GM23338 (cell line): ENCODE measurements at regions not wholly inside any gene's neighbourhood (a gene's known extent, or its start where the extent isn't known, plus 50 kb on each side); places are given as distances from the start of the nearest gene placed in this dataset.

Source experiments
- ATAC-seq: fragments of 200-7000 bp; cut with Tn5 transposase; 3 replicates; pipeline ENCODE4 v1.9.1; 2020
- DNase-seq: peaks from one replicate; pipeline ENCODE4 v3.0.0-alpha.2; 2015; ENCODE audit warnings: low spot score
- H2AFZ ChIP-seq: fragments of 200-600 bp; sonication (generic); 2 replicates; pipeline ENCODE4 v1.8.0; 2016; ENCODE audit warnings: antibody characterized with exemption, mild to moderate bottlenecking, moderate library complexity
- H3F3A ChIP-seq: fragments of 200-600 bp; sonication (generic); replicated peaks from 2 replicates; pipeline ENCODE4 v1.8.0; 2017; ENCODE audit warnings: antibody characterized with exemption, mixed run types, low read depth
- H3K27ac ChIP-seq: fragments of 200-600 bp; sonication (generic); 2 replicates; pipeline ENCODE4 v1.6.1; 2016; ENCODE audit warnings: low read depth
- H3K27me3 ChIP-seq: fragments of 200-600 bp; sonication (generic); 2 replicates; pipeline ENCODE4 v1.8.0; 2016; ENCODE audit warnings: mild to moderate bottlenecking, mixed run types, moderate library complexity; ENCODE audit not compliant: insufficient read depth
- H3K36me3 ChIP-seq: fragments of 200-600 bp; sonication (generic); 2 replicates; pipeline ENCODE4 v1.8.0; 2016; ENCODE audit warnings: mild to moderate bottlenecking; ENCODE audit not compliant: insufficient read depth
- H3K4me1 ChIP-seq: fragments of 200-600 bp; sonication (generic); 2 replicates; pipeline ENCODE4 v1.8.0; 2016; ENCODE audit warnings: mild to moderate bottlenecking, moderate library complexity; ENCODE audit not compliant: insufficient read depth
- H3K4me2 ChIP-seq: fragments of 200-600 bp; sonication (generic); 2 replicates; pipeline ENCODE4 v1.7.1; 2017; ENCODE audit warnings: mixed run types
- H3K4me3 ChIP-seq: fragments of 200-600 bp; sonication (generic); 2 replicates; pipeline ENCODE4 v1.6.1; 2016; ENCODE audit warnings: mixed run types
- H3K79me2 ChIP-seq: fragments of 200-600 bp; sonication (generic); replicated peaks from 2 replicates; pipeline ENCODE4 v1.8.0; 2017; ENCODE audit warnings: mild to moderate bottlenecking; ENCODE audit not compliant: insufficient read depth
- H3K9me2 ChIP-seq: fragments of 200-600 bp; sonication (generic); 2 replicates; pipeline ENCODE4 v1.8.0; 2017; ENCODE audit not compliant: insufficient read depth
- H4K20me1 ChIP-seq: fragments of 200-600 bp; sonication (generic); replicated peaks from 2 replicates; pipeline ENCODE4 v1.8.0; 2017; ENCODE audit warnings: mild to moderate bottlenecking; ENCODE audit not compliant: insufficient read depth
- H3K27ac Mint-ChIP-seq: 2 replicates; pipeline ENCODE4 v1.8.0; 2020; ENCODE audit warnings: inconsistent platforms, mild to moderate bottlenecking, moderate library complexity, mixed read lengths
- H3K27me3 Mint-ChIP-seq: 3 replicates; pipeline ENCODE4 v1.8.0; 2022; ENCODE audit warnings: low read depth, mild to moderate bottlenecking, moderate library complexity, mixed read lengths, inconsistent platforms; ENCODE audit not compliant: insufficient read depth, poor library complexity
- H3K36me3 Mint-ChIP-seq: 3 replicates; pipeline ENCODE4 v1.8.0; 2021; ENCODE audit warnings: low read depth, mild to moderate bottlenecking, inconsistent platforms, moderate library complexity, mixed read lengths
- H3K4me1 Mint-ChIP-seq: 3 replicates; pipeline ENCODE4 v1.8.0; 2020; ENCODE audit warnings: mild to moderate bottlenecking, inconsistent platforms, mixed read lengths
- H3K4me3 Mint-ChIP-seq: 3 replicates; pipeline ENCODE4 v1.8.0; 2021; ENCODE audit warnings: moderate library complexity, mild to moderate bottlenecking, inconsistent platforms, mixed read lengths
- H3K9me3 Mint-ChIP-seq: 3 replicates; pipeline ENCODE4 v1.8.0; 2020; ENCODE audit warnings: moderate library complexity, mild to moderate bottlenecking, inconsistent platforms, mixed read lengths
- CREB1 ChIP-seq: fragments of 250-450 bp; sonication (Bioruptor Pico); IDR thresholded peaks from 2 replicates; pipeline ENCODE4 v1.5.0; 2020; ENCODE audit warnings: low read depth, mild to moderate bottlenecking, moderate library complexity
- ETS1 ChIP-seq: IDR thresholded peaks from 2 replicates; pipeline ENCODE4 v1.6.1; 2016; ENCODE audit warnings: antibody characterized with exemption
- EZH2 ChIP-seq: fragments of 200-600 bp; sonication (generic); IDR thresholded peaks from one replicate; pipeline ENCODE4 v1.8.0; 2017; ENCODE audit warnings: antibody characterized with exemption, mild to moderate bottlenecking, low read depth; ENCODE audit not compliant: unreplicated experiment
- EZH2phosphoT487 ChIP-seq: fragments of 200-600 bp; sonication (generic); IDR thresholded peaks from one replicate; pipeline ENCODE4 v1.8.1; 2018; ENCODE audit warnings: antibody characterized with exemption; ENCODE audit not compliant: unreplicated experiment
- JUNB ChIP-seq: IDR thresholded peaks from one replicate; pipeline ENCODE4 v1.6.1; 2016; ENCODE audit warnings: antibody characterized with exemption; ENCODE audit not compliant: unreplicated experiment
- NANOG ChIP-seq: IDR thresholded peaks from 2 replicates; pipeline ENCODE4 v1.6.1; 2016; ENCODE audit warnings: antibody characterized with exemption, borderline replicate concordance
- POLR2AphosphoS5 ChIP-seq: IDR thresholded peaks from 2 replicates; pipeline ENCODE4 v1.6.1; 2016; ENCODE audit warnings: antibody characterized with exemption, low read depth
- REST ChIP-seq: IDR thresholded peaks from one replicate; pipeline ENCODE4 v1.6.1; 2018; ENCODE audit warnings: antibody characterized with exemption; ENCODE audit not compliant: unreplicated experiment
- STAT1 ChIP-seq: IDR thresholded peaks from one replicate; pipeline ENCODE4 v1.6.1; 2016; ENCODE audit warnings: antibody characterized with exemption; ENCODE audit not compliant: unreplicated experiment
- ZNF114 ChIP-seq: fragments of 250-450 bp; sonication (Bioruptor Pico); IDR thresholded peaks from 2 replicates; pipeline ENCODE4 v1.5.0; 2020; ENCODE audit warnings: mild to moderate bottlenecking, moderate library complexity
- ZNF331 ChIP-seq: fragments of 250-450 bp; sonication (Bioruptor Pico); IDR thresholded peaks from 2 replicates; pipeline ENCODE4 v1.5.0; 2020; ENCODE audit warnings: low read depth, mild to moderate bottlenecking, moderate library complexity
- TF ChIP-seq, protein P1 (sequence below), 2 experiments: fragments of 200-600 bp in 1 of 2; sonication (generic) in 1 of 2; conservative IDR thresholded peaks; 2 replicates each; pipeline versions ENCODE4 v1.5.1 to v1.6.1; 2016 to 2017; ENCODE audit warnings: antibody characterized with exemption in 2 of 2, low read depth in 2 of 2, mild to moderate bottlenecking in 2 of 2, moderate library complexity in 1 of 2

- no peak for DNase-seq
- Histone ChIP-seq H3K4me2 (no peak overlapping the region), H3K4me1 (peaks cover 11% of the 10 kb centered on the region; the same call in 1 of the 2 replicates), H4K20me1 (no peaks in the 10 kb centered on the region), H3K36me3 (no peaks in the 10 kb centered on the region), H2AFZ (no peak overlapping the region), H3K27me3 (no peaks in the 10 kb centered on the region), H3K27ac (no peak overlapping the region), H3K9me2 (peaks cover 5% of the 10 kb centered on the region; the same call in 1 of the 2 replicates), H3K79me2 (no peaks in the 10 kb centered on the region), H3F3A (no peaks in the 10 kb centered on the region), H3K4me3 (no peak overlapping the region)
- no peak for ATAC-seq
- Mint-ChIP-seq H3K4me1 (peaks cover 12% of the 10 kb centered on the region), H3K27ac (no peak overlapping the region), H3K4me3 (no peak overlapping the region), H3K36me3 (peaks cover 18% of the 10 kb centered on the region), H3K9me3 (peaks cover 21% of the 10 kb centered on the region), H3K27me3 (peaks cover 1% of the 10 kb centered on the region)
- TF ChIP-seq, protein P1, sequence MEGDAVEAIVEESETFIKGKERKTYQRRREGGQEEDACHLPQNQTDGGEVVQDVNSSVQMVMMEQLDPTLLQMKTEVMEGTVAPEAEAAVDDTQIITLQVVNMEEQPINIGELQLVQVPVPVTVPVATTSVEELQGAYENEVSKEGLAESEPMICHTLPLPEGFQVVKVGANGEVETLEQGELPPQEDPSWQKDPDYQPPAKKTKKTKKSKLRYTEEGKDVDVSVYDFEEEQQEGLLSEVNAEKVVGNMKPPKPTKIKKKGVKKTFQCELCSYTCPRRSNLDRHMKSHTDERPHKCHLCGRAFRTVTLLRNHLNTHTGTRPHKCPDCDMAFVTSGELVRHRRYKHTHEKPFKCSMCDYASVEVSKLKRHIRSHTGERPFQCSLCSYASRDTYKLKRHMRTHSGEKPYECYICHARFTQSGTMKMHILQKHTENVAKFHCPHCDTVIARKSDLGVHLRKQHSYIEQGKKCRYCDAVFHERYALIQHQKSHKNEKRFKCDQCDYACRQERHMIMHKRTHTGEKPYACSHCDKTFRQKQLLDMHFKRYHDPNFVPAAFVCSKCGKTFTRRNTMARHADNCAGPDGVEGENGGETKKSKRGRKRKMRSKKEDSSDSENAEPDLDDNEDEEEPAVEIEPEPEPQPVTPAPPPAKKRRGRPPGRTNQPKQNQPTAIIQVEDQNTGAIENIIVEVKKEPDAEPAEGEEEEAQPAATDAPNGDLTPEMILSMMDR (conservative IDR thresholded peaks at IDR 0.05; ENCODE audit: low read depth in 2 of 2), result no peak
- TF ChIP-seq REST (no peak), STAT1 (no peak), POLR2AphosphoS5 (no peak), ZNF114 (CRISPR knock-in tag) (no peak), NANOG (no peak), JUNB (no peak), EZH2 (no peak), ZNF331 (no peak)
Observed at GRCh38 chr3:104526901-104527401, 839.8 kb upstream of the ALCAM start.

DNA sequence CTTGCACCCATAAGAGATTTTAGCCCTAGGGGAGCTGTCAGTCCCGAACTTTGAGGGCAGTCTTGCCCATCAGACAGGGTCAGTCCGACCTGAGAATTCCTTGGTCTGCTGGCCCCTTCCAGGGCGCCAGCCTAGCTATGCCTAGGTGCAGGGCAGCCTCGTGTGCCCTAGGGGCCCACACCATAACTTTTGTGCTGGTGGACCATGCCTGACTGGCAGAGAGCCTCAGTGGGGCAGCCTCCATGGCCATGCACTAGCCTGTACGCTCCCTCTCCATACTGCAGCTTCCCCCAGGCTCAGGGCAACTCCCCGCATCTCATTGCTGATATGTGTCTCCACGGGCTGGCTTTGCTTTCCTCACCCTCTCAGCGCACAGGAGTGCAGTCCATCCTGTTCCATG, 835.8 kb upstream of the ALCAM start:
- peaks cover 30% of the 10 kb centered on the region for H3K9me3 Mint-ChIP-seq
- H3K4me1 Mint-ChIP-seq, result peaks cover 2% of the 10 kb centered on the region; the same call in 2 of the 3 replicates
- Histone ChIP-seq H3K79me2 (no peaks in the 10 kb centered on the region), H3K4me2 (no peak overlapping the region), H3K4me3 (no peak overlapping the region), H3K4me1 (no peaks in the 10 kb centered on the region), H3K9me2 (peaks cover 5% of the 10 kb centered on the region; the same call in 1 of the 2 replicates), H3K36me3 (no peaks in the 10 kb centered on the region), H3K27me3 (no peaks in the 10 kb centered on the region), H4K20me1 (no peaks in the 10 kb centered on the region), H2AFZ (no peak overlapping the region), H3K27ac (no peak overlapping the region), H3F3A (no peaks in the 10 kb centered on the region)
- H3K27me3 Mint-ChIP-seq, result no peaks in the 10 kb centered on the region
- H3K27ac Mint-ChIP-seq, result no peak overlapping the region
- H3K36me3 Mint-ChIP-seq, result peaks cover 10% of the 10 kb centered on the region; the same call in 2 of the 3 replicates
- no peak overlapping the region for H3K4me3 Mint-ChIP-seq
- DNase-seq (no peak), ATAC-seq (no peak)
- no peak for TF ChIP-seq EZH2phosphoT487
- no peak for TF ChIP-seq STAT1
- no peak for TF ChIP-seq EZH2
- TF ChIP-seq ETS1, result no peak
- TF ChIP-seq, protein P1 (conservative IDR thresholded peaks at IDR 0.05; ENCODE audit: low read depth in 2 of 2), result no peak
- no peak for TF ChIP-seq REST
- TF ChIP-seq ZNF331, result no peak
- TF ChIP-seq NANOG, result no peak
- no peak for TF ChIP-seq CREB1 (CRISPR knock-in tag)
